ENCODE measurements at regions not wholly inside any gene's neighbourhood (a gene's known extent, or its start where the extent isn't known, plus 50 kb on each side); places are given as distances from the start of the nearest gene placed in this dataset.

- DNase-seq = no peak
Observed at GRCh38 chr4:121221608-121222007, 57.5 kb upstream of the TNIP3 start.

- no peak for DNase-seq
Observed at GRCh38 chr4:121221201-121221600, 57.1 kb upstream of the TNIP3 start.

DNA sequence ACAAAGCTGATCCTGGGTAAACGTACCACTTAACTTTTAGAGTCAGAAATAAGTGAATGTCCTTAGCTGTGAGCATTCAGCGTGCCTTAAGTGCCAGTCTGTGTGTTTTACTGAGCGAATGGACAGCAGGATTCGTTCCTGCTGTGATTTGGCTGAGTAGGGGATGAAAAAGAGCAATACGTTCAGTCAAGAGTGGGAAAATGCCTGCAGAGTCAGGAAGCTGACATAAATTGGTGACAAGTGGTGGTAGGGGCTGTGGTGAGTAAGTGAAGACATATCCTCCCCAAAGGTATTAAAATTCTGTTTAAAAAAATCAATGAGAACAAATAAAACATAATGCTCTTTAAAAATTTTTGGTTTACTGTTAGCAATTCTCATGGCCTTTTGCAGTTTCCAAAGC lies 56.6 kb upstream of the TNIP3 start:
- DNase-seq = no peak

DNA sequence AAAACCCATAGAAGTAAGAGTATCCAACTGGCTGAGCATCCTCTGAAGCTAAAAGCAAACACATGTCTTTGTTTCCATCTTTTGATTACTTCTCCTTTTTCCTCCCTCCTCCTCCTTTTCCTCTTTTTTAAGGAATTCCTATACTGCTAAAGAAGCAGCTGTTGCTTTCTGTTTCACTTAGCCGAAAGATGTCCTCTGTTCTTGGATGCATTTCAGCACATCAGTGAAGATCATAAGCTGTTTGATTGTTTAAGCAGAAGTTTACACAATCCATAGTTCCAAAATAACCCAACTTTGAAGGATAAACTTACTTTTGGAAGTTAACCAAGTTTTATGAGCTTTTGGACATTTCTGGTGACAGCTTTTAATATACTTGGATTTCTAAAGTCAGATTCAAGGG lies 55.1 kb upstream of the TNIP3 start:
- peak; percentile 11 for DNase-seq

DNA sequence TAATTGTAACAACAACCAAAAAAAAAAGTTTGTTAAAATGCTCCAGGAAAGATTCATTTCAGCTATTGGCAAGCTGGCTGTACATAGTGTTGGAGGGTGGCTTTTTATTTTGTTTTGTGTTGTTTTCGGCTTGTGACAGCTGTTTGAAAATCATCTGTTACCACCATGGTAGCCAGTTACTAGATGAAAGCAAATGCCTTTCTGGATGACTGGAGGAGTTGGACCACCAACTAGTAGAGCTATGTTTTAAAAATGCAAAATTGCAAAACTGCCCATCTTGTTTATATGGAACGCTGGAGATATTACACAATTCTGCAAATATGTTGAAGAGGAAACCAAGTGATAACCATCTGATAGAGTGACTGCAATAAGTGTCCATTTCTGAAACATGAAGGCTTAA lies 53.2 kb upstream of the TNIP3 start:
- DNase-seq = peak; percentile 68

DNA sequence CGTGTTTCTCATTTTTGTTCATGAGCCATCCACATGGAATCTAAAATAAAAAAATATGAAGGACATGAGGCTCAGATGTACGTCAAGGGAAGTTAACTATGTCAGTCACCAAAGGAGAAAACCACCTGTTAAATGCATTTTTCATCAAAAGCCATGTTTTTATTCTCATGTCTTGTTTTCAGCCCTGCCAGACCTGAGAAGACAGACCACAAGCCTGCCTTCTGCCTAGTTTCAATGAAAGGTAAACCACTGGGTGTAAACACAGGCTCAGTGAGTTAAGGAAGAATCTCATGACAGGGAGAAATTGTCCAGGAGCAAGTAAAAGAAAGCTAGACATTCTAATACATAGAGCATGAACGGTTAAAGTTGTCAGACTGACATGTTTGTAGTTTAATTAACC lies 52.3 kb upstream of the TNIP3 start:
- DNase-seq = no peak

- DNase-seq = no peak
Observed at GRCh38 chr4:121213940-121214339, 49.8 kb upstream of the TNIP3 start.

Measured in fibroblast of upper back skin (primary cell).